ENCODE measurements at regions not wholly inside any gene's neighbourhood (a gene's known extent, or its start where the extent isn't known, plus 50 kb on each side); places are given as distances from the start of the nearest gene placed in this dataset.

DNA sequence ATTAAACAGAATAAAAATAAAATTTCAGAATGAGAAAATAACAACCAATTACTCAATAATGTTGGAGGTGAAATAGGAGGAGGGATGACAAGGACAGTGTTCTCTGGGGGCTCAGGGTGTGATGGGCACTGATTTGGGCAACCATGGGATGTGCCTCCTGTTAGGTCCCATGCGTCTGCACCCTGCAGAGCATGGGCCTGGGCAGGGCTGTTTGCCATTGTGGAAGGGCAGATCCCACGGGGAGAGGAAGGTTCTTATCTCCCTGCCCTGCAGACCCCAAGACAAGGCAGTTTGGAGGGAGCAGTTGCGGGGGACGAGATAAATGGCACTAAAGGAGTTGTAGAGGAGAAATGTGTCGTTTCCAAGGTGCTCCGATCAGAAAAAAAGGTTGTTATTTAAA, 206.3 kb downstream of the THBS2 start:
- no peak for DNase-seq (ENCODE audit: low read depth)

DNA sequence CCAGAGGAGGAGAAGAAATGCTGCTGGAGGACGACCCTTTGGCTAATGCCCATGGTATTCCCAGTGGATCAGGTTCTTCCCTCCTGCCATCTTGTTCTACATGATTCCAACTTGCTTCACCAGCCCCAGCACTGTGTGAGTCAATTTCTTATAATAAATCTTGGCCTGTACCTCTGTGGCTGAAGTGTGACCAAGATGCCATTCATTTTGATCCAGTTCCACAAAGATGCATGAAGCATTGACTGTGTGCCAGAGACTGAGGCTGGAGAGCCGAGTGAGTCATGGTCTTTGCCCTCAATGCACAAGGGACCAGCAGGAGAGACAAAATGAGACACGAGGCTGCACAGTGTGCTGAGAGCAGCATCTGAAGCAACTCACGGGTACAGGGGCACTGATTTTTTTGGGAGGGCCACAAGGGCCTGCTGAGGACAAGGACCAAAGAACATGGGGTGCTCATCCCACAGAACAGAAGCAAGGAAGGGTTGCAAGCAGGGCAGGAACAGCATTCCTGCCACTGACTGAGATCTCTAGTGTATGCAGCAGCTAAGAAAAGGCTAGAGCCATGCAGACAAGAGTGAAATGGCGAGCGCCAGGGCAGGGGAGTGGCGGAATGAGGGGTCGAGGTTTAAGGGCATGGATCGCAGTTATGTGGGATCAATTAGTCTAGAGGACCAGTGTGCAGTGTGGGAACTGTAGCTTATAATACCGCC, 207.0 kb downstream of the THBS2 start:
- DNase-seq (ENCODE audit: low read depth) = peak; percentile 97

DNA sequence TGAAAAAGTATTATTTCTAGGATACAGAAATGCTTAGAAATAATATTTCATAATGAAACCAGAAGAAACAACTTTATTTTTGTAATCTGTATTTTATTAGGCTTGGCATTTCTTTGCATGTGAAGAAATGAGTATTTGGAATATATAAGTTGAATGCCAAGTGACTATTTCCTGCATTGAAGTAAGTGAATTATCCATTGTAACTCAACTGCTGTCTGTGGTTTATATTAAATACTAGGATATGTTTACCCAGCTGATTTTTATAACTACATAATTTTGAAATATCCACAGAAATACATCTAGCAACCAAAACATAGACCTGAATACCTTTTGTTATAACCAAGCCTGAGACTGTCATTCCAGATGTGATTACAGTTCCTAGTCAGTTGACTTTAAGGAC, 207.6 kb downstream of the THBS2 start:
- DNase-seq (ENCODE audit: low read depth) = no peak

- DNase-seq (ENCODE audit: low read depth) = no peak
These were observed 208.2 kb downstream of the THBS2 start for GRCh38 chr6:169045486-169045885.

GRCh38 chr6:169044381-169045230, 209.0 kb downstream of the THBS2 start:
- no peak for DNase-seq (ENCODE audit: low read depth)

GRCh38 chr6:169042061-169042460, 211.6 kb downstream of the THBS2 start:
- no peak for DNase-seq (ENCODE audit: low read depth)

GRCh38 chr6:169041078-169041477, 212.6 kb downstream of the THBS2 start:
- DNase-seq (ENCODE audit: low read depth) = no peak

DNA sequence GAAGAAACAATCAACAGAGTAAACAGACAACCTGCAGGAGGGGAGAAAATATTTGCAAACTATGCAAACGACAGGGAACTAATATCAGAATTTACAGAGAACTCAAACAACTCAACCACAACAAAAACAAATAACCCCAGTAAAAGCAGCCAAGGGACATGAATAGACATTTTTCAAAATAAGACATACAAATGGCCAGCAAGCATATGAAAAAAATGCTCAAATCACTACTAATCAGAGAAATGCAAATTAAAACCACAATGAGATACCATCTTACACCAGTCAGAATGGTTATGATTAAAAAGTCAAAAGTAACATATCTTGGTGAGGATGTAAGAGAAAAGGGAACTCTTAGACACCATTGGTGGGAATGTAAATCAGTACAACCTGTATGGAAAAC, 215.0 kb downstream of the THBS2 start:
- DNase-seq (ENCODE audit: low read depth) = peak; percentile 14

GRCh38 chr6:169035385-169036240, 218.0 kb downstream of the THBS2 start:
- DNase-seq (ENCODE audit: low read depth) = peak; percentile 95

- peak; percentile 98 for DNase-seq (ENCODE audit: low read depth)
These were observed 219.0 kb downstream of the THBS2 start for GRCh38 chr6:169034516-169035167.

GRCh38 chr6:169029861-169030260, 223.8 kb downstream of the THBS2 start:
- DNase-seq (ENCODE audit: low read depth) = no peak

DNA sequence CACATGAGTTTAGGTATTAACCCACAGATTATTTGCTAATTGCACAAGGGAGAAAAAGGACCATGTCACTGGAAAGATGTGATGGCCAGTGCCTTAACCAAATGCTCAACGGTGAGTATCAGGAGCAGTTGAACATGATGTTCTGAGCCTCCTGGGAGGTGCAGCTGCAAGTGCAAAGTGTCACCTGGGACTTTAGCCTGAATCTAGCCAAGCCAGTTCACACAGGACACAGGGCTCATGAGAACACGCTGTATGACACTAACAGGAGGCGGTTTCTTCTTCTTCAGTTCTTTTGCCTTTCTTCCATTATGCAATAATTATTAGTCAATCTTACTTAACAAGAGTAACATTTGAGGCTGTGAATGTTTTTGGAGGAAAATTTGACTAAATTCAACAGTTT, 225.3 kb downstream of the THBS2 start:
- no peak for DNase-seq (ENCODE audit: low read depth)

GRCh38 chr6:169026175-169026574, 227.5 kb downstream of the THBS2 start:
- no peak for DNase-seq (ENCODE audit: low read depth)

DNA sequence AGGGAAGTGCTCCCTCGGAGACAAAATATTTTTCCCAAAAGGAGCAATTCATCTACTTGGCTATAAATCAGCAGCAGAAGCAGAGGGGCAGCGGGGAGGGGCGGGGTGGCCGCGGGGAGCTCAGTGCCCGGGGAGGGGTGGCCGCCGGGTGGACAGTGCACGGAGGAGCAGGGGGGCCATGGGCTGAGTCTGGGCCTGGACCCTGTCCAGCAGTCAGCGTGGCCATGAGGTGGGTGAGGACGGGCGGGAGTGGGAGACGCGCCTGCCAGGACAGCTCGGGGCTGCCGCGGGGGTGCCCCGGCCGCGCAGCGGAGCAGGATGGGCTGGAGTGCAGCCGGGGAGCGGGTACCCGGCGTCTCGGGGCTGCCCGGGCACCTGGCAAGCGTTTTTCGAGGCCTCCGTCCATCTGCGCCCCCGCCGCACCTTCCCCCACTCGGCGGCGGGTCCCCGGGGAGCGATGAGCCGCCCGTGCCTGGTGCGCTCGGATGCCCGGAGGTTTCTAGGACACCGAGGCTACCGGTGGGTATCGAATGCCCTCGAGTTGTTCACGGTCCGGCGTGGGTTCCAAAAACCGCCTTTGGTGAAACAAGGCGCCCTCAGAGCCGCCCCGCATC, 229.5 kb downstream of the THBS2 start:
- no peak for DNase-seq (ENCODE audit: low read depth)

GRCh38 chr6:169023161-169023874, 230.3 kb downstream of the THBS2 start:
- no peak for DNase-seq (ENCODE audit: low read depth)

GRCh38 chr6:169022079-169022478, 231.6 kb downstream of the THBS2 start:
- no peak for DNase-seq (ENCODE audit: low read depth)

- DNase-seq (ENCODE audit: low read depth) = no peak
These were observed 232.8 kb downstream of the THBS2 start for GRCh38 chr6:169020821-169021220.

DNA sequence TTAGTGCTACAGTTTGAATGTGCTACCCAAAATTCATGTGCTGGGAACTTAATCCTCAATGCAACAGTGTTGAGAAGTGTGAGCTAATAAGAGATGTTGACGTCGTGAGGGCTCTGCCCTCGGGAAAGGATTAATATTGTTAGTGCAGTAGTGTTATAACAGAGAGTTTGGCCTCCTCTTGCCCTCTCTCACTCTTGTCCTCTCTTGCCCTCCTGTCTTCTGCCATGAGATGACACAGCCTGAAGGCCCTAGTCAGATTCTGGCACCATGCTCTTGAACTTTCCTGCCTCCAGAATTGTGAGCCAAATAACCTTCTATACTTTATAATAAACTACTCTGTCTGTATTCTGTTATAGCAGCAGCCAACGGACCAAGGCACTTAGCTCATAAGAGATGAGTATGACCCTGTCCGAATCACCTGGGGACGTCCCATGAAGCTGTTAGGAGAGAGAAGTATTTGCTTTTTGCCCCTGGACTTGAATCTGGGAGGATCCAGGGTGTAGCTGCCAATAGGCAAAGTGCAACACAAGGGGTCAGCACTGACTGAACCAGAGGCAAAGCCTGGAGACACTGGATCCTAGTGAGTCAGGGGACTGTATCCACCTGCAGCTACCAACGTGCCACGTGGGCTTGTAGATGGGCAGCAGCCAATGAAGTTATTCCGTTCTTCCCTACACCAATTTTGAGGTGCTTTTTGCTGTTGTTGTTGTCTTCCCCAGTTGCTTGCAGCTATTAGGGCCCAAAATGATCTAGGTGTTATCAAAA, 233.7 kb downstream of the THBS2 start:
- peak; percentile 24 for DNase-seq (ENCODE audit: low read depth)

GRCh38 chr6:169019111-169019510, 234.5 kb downstream of the THBS2 start:
- DNase-seq (ENCODE audit: low read depth) = no peak

DNA sequence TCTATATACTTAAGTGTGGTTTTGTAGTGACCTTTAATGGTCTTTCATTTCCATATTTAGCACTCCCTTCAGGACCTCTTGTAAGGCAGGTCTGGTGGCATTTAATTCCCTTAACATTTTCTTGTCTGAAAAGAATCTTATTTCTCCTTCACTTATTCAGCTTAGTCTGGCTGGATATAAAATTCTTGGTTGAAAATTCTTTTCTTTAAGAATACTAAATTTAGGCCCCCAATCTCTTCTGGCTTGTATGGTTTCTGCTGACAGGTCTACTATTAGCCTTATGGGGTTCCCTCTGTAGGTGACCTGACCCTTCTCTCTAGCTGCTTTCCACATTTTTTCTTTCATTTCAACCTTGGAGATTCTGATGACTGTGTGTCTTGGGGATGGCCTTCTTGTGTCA, 236.9 kb downstream of the THBS2 start:
- DNase-seq (ENCODE audit: low read depth) = no peak
